Tibial artery (tissue), 4 donors: ENCODE measurements at regions not wholly inside any gene's neighbourhood (a gene's known extent, or its start where the extent isn't known, plus 50 kb on each side); places are given as distances from the start of the nearest gene placed in this dataset.
"Not testable (repeated sequence)": the region's sequence is repeated elsewhere in the genome, so short reads cannot be mapped to it uniquely, and the experiment has no call there.

Experiments used
- DNase-seq, 2 donors: peaks; one replicate each; pipeline ENCODE4 v3.0.0-alpha.2; 2019
- H3K27ac ChIP-seq, 2 donors: fragments of 200-600 bp; sonication (generic) in 1 of 2; 1 replicate in 1 of 2; 2 replicates in 1 of 2; pipeline ENCODE4 v1.5.1; 2018 to 2019; ENCODE audit warnings: mild to moderate bottlenecking in 1 of 2
- H3K27me3 ChIP-seq, 2 donors: fragments of 200-600 bp; sonication (generic) in 1 of 2; one replicate each; pipeline versions ENCODE4 v1.5.1 to v1.6.0; 2016 to 2019
- H3K36me3 ChIP-seq, 3 donors: fragments of 200-600 bp; sonication (generic) in 2 of 3; one replicate each; pipeline ENCODE4 v1.5.1; 2016 to 2019; ENCODE audit warnings: mild to moderate bottlenecking in 2 of 3
- H3K4me1 ChIP-seq, 4 donors: fragments of 200-600 bp; sonication (generic) in 2 of 4; 1 replicate in 3 of 4; 2 replicates in 1 of 4; pipeline ENCODE4 v1.5.1; 2016 to 2019
- H3K4me3 ChIP-seq, 2 donors: fragments of 200-600 bp; sonication (generic) in 1 of 2; 1 replicate in 1 of 2; 2 replicates in 1 of 2; pipeline ENCODE4 v1.5.1; 2018 to 2019; ENCODE audit warnings: mild to moderate bottlenecking in 2 of 2
- H3K9me3 ChIP-seq, 3 donors: fragments of 200-600 bp; sonication (generic) in 1 of 3; one replicate each; pipeline ENCODE4 v1.5.1; 2016 to 2019
- intact Hi-C: fragments of 100-400 bp; cut with DNase I; formaldehyde crosslinking; loops from one replicate; pipeline ENCODE4 v1.15.0; 2023; ENCODE audit warnings: low total_unique reads

GRCh38 chr16:29136046-29136696, 151.3 kb downstream of the LAT start:
- DNase-seq, H3K27me3 ChIP-seq, H3K9me3 ChIP-seq, H3K36me3 ChIP-seq, intact Hi-C loops, H3K27ac ChIP-seq, H3K4me1 ChIP-seq, H3K4me3 ChIP-seq: not testable (repeated sequence)

- intact Hi-C loops, H3K27ac ChIP-seq, H3K36me3 ChIP-seq, H3K27me3 ChIP-seq, DNase-seq, H3K9me3 ChIP-seq, H3K4me3 ChIP-seq: not testable (repeated sequence)
- H3K4me1 ChIP-seq, result peaks cover 0 to 14% (median 8%) of the 10 kb centered on the region in 4 donors
Measured at GRCh38 chr16:29135098-29135497, 150.2 kb downstream of the LAT start.

- H3K4me1 ChIP-seq, result peaks cover 0 to 24% (median 15%) of the 10 kb centered on the region in 4 donors
- DNase-seq, result peak; percentile 21 to 64
- H3K9me3 ChIP-seq, intact Hi-C loops, H3K27me3 ChIP-seq, H3K36me3 ChIP-seq, H3K4me3 ChIP-seq: not testable (repeated sequence)
- H3K27ac ChIP-seq, result peak overlapping the region; percentile 12 to 30
Measured at GRCh38 chr16:29133681-29134430, 149.0 kb downstream of the LAT start.

DNA sequence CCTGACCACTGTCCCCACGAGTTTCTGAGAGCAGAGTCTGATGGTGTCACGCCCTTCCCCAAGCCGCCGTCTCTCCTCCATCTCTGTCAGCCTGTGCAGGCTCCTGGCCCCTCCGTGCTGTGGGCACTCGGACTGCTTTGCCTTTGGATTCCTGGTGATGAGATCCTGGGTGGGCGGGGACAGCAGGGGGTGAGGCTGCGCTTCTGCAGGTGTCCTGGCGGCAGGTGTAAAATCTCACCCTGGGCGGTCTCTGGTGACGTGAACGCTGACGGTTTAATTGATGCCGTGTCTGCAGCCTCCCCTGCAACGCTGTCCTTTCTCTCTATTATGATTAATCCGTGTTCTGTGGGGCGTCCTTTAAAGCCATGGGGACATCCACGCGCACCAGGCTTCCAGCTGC, 148.0 kb downstream of the LAT start:
- H3K36me3 ChIP-seq, intact Hi-C loops, H3K4me3 ChIP-seq, H3K9me3 ChIP-seq, H3K27me3 ChIP-seq, H3K27ac ChIP-seq: not testable (repeated sequence)
- peak; percentile 16 to 66 for DNase-seq
- H3K4me1 ChIP-seq, result peaks cover 0 to 24% (median 15%) of the 10 kb centered on the region in 4 donors

GRCh38 chr16:29132444-29132843, 147.6 kb downstream of the LAT start:
- not testable (repeated sequence) for H3K27ac ChIP-seq, H3K27me3 ChIP-seq
- peak in 1 of 2 donors; percentile 68 for DNase-seq

GRCh38 chr16:29130901-29131851, 146.3 kb downstream of the LAT start:
- DNase-seq, result peak; percentile 40 to 73
- Histone ChIP-seq H3K27ac (peak overlapping the region; percentile 55), H3K4me1 (peaks cover 0 to 24% (median 15%) of the 10 kb centered on the region in 4 donors)
- H3K4me3 ChIP-seq, intact Hi-C loops, H3K27me3 ChIP-seq, H3K36me3 ChIP-seq, H3K9me3 ChIP-seq: not testable (repeated sequence)

More at GRCh38 chr16:29132444-29132843, 147.6 kb downstream of the LAT start:
- H3K4me1 ChIP-seq, result peaks cover 0 to 24% (median 15%) of the 10 kb centered on the region in 4 donors
- H3K4me3 ChIP-seq, H3K9me3 ChIP-seq, H3K36me3 ChIP-seq, intact Hi-C loops: not testable (repeated sequence)

DNA sequence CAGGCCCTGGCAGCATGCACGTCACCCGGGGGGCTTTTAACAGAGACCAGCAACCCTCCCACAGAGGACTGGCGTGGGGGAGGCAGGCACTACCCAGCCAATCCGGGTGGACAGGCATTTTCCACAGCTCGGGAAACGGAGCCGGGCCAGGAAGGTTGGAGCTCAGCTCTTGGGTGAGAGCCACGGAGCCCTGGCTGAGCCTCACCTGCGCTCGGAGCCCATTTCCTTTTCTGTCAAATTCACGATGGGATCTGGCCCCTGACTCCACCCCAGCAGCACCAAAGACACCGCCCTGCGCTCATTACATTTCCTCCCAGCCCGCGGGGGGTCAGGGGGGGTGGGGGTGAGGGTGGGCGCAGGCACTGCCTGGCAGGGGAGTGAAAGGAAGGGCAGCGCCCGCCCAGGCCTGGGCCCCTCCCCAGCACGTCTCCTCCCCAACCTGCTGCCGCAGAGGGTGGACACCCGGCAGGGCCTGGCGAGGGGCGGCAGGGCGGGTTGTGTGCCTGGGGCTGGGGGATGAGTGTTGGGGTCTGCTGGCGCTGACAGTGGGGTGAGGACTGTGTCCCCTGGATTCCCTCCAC, 145.4 kb downstream of the LAT start:
- DNase-seq, result peak in 1 of 2 donors; percentile 66
- H3K4me3 ChIP-seq, intact Hi-C loops, H3K36me3 ChIP-seq, H3K9me3 ChIP-seq, H3K27me3 ChIP-seq: not testable (repeated sequence)
- Histone ChIP-seq H3K27ac (peak overlapping the region; percentile 40 to 55), H3K4me1 (peaks cover 0 to 24% (median 15%) of the 10 kb centered on the region in 4 donors)

GRCh38 chr16:29129458-29130038, 144.7 kb downstream of the LAT start:
- intact Hi-C loops, result not testable (repeated sequence)

DNA sequence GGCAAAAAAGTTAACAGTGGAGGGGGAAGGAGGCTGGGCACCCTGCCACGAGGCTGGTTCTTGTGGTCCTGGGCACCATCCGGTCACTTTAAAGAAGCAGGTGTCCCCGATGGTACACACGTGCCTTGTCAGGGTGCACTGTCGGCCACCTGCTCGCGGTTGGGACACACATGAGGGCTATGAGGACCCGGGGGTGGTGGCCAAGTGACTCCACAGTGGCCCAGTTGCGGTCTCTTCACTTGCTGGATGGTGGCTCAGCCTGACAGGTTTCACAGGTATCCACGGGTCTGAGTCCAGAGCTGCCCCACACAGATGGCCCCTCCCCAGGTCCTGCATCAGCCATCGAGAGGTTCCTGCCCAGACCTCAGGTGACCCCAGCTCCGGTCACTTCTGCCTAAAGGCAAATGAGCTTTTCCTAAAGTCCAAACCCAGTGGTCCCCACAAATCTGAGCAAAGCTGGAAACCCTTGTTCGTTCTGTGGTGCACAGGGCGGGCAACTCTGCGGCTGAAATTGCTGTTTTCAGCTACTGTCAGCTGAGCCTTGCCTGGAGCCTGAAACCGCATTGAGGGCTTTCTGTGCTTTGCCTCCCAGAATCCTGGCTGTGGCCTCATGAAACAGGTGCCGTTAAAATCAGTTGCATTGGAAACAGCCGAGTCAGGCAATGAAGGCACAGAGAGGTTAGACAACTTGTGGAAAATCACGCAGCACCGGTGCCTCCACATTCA, 144.0 kb downstream of the LAT start:
- DNase-seq, H3K36me3 ChIP-seq, H3K27ac ChIP-seq, H3K4me3 ChIP-seq, H3K27me3 ChIP-seq, H3K9me3 ChIP-seq, intact Hi-C loops: not testable (repeated sequence)
- H3K4me1 ChIP-seq, result peaks cover 0 to 24% (median 15%) of the 10 kb centered on the region in 4 donors

More at GRCh38 chr16:29129458-29130038, 144.7 kb downstream of the LAT start:
- H3K4me3 ChIP-seq, H3K9me3 ChIP-seq, H3K27me3 ChIP-seq, H3K36me3 ChIP-seq: not testable (repeated sequence)
- peak overlapping the region; percentile 40 to 55 for H3K27ac ChIP-seq
- DNase-seq, result peak; percentile 84 to 86
- peaks cover 0 to 24% (median 15%) of the 10 kb centered on the region in 4 donors for H3K4me1 ChIP-seq

- H3K4me3 ChIP-seq, H3K9me3 ChIP-seq, H3K36me3 ChIP-seq, intact Hi-C loops, H3K27ac ChIP-seq, H3K27me3 ChIP-seq, DNase-seq: not testable (repeated sequence)
- H3K4me1 ChIP-seq, result peaks cover 0 to 24% (median 15%) of the 10 kb centered on the region in 4 donors
Measured at GRCh38 chr16:29127806-29128420, 143.1 kb downstream of the LAT start.
